ENCODE measurements at regions not wholly inside any gene's neighbourhood (a gene's known extent, or its start where the extent isn't known, plus 50 kb on each side); places are given as distances from the start of the nearest gene placed in this dataset.

GRCh38 chr2:187129306-187129705 lies 280.3 kb upstream of the ZSWIM2 start:
- Histone ChIP-seq H3K27ac (no peak overlapping the region), H3K9me3 (no peaks in the 10 kb centered on the region), H3K4me1 (no peaks in the 10 kb centered on the region), H3K36me3 (no peaks in the 10 kb centered on the region), H3K4me3 (no peak overlapping the region), H3K27me3 (no peaks in the 10 kb centered on the region)
- TF ChIP-seq POLR2A (IDR thresholded peaks at IDR 0.05): no peak
- no peak for TF ChIP-seq CTCF (IDR thresholded peaks at IDR 0.05)
- no peak for TF ChIP-seq EP300 (IDR thresholded peaks at IDR 0.05)
- TF ChIP-seq POLR2AphosphoS5 (IDR thresholded peaks at IDR 0.05): no peak
- DNase-seq (ENCODE audit: low spot score in 2 of 2): no peak

- TF ChIP-seq POLR2A (IDR thresholded peaks at IDR 0.05) (no peak), CTCF (IDR thresholded peaks at IDR 0.05) (no peak), POLR2AphosphoS5 (IDR thresholded peaks at IDR 0.05) (no peak), EP300 (IDR thresholded peaks at IDR 0.05) (no peak)
- Histone ChIP-seq H3K27me3 (no peaks in the 10 kb centered on the region), H3K9me3 (no peaks in the 10 kb centered on the region), H3K4me3 (no peak overlapping the region), H3K36me3 (no peaks in the 10 kb centered on the region), H3K4me1 (no peaks in the 10 kb centered on the region), H3K27ac (no peak overlapping the region)
- DNase-seq (ENCODE audit: low spot score in 2 of 2): no peak
- WGBS: 60% methylated on average over 5 of the region's 5 CpGs
These were observed 277.5 kb upstream of the ZSWIM2 start for GRCh38 chr2:187126247-187127005.

GRCh38 chr2:187125318-187125717 lies 276.3 kb upstream of the ZSWIM2 start:
- Histone ChIP-seq H3K4me1 (no peaks in the 10 kb centered on the region), H3K4me3 (no peak overlapping the region), H3K27me3 (no peaks in the 10 kb centered on the region), H3K36me3 (no peaks in the 10 kb centered on the region), H3K27ac (no peak overlapping the region), H3K9me3 (no peaks in the 10 kb centered on the region)
- no peak for DNase-seq (ENCODE audit: low spot score in 2 of 2)
- no peak for TF ChIP-seq POLR2A (IDR thresholded peaks at IDR 0.05)
- no peak for TF ChIP-seq CTCF (IDR thresholded peaks at IDR 0.05)
- TF ChIP-seq EP300 (IDR thresholded peaks at IDR 0.05): no peak
- no peak for TF ChIP-seq POLR2AphosphoS5 (IDR thresholded peaks at IDR 0.05)

GRCh38 chr2:187124529-187124928 lies 275.6 kb upstream of the ZSWIM2 start:
- no peak overlapping the region for H3K4me3 ChIP-seq
- no peaks in the 10 kb centered on the region for H3K4me1 ChIP-seq
- H3K36me3 ChIP-seq: no peaks in the 10 kb centered on the region
- TF ChIP-seq CTCF (IDR thresholded peaks at IDR 0.05) (no peak), POLR2A (IDR thresholded peaks at IDR 0.05) (no peak), POLR2AphosphoS5 (IDR thresholded peaks at IDR 0.05) (no peak), EP300 (IDR thresholded peaks at IDR 0.05) (no peak)
- no peak for DNase-seq (ENCODE audit: low spot score in 2 of 2)
- H3K9me3 ChIP-seq: no peaks in the 10 kb centered on the region
- H3K27me3 ChIP-seq: no peaks in the 10 kb centered on the region
- no peak overlapping the region for H3K27ac ChIP-seq
- 69% methylated on average over 3 of the region's 3 CpGs for WGBS

- no peaks in the 10 kb centered on the region for H3K4me1 ChIP-seq
- WGBS: 62% methylated on average over 10 of the region's 10 CpGs
These were observed 269.5 kb upstream of the ZSWIM2 start for GRCh38 chr2:187118331-187119099.

More at GRCh38 chr2:187118331-187119099, 269.5 kb upstream of the ZSWIM2 start:
- Histone ChIP-seq H3K27ac (no peak overlapping the region), H3K9me3 (no peaks in the 10 kb centered on the region), H3K27me3 (no peaks in the 10 kb centered on the region), H3K36me3 (no peaks in the 10 kb centered on the region), H3K4me3 (no peak overlapping the region)
- no peak for DNase-seq (ENCODE audit: low spot score in 2 of 2)
- TF ChIP-seq POLR2A (IDR thresholded peaks at IDR 0.05) (no peak), EP300 (IDR thresholded peaks at IDR 0.05) (no peak), POLR2AphosphoS5 (IDR thresholded peaks at IDR 0.05) (no peak), CTCF (IDR thresholded peaks at IDR 0.05) (no peak)

Measured in suprapubic skin (tissue), 4 donors.